ENCODE measurements at regions not wholly inside any gene's neighbourhood (a gene's known extent, or its start where the extent isn't known, plus 50 kb on each side); places are given as distances from the start of the nearest gene placed in this dataset.

- TF ChIP-seq EZH2 (IDR thresholded peaks at IDR 0.05; ENCODE audit: borderline replicate concordance, insufficient read depth, low read length, poor library complexity, severe bottlenecking) (no peak), CTCF (IDR thresholded peaks at IDR 0.05; ENCODE audit: poor library complexity, severe bottlenecking) (no peak), POLR2AphosphoS5 (IDR thresholded peaks at IDR 0.05) (no peak), EP300 (conservative IDR thresholded peaks at IDR 0.05; ENCODE audit: poor library complexity, severe bottlenecking) (no peak), MXI1 (conservative IDR thresholded peaks at IDR 0.05; ENCODE audit: poor library complexity, severe bottlenecking) (no peak), RAD21 (conservative IDR thresholded peaks at IDR 0.05) (no peak)
- TF ChIP-seq, protein P1, sequence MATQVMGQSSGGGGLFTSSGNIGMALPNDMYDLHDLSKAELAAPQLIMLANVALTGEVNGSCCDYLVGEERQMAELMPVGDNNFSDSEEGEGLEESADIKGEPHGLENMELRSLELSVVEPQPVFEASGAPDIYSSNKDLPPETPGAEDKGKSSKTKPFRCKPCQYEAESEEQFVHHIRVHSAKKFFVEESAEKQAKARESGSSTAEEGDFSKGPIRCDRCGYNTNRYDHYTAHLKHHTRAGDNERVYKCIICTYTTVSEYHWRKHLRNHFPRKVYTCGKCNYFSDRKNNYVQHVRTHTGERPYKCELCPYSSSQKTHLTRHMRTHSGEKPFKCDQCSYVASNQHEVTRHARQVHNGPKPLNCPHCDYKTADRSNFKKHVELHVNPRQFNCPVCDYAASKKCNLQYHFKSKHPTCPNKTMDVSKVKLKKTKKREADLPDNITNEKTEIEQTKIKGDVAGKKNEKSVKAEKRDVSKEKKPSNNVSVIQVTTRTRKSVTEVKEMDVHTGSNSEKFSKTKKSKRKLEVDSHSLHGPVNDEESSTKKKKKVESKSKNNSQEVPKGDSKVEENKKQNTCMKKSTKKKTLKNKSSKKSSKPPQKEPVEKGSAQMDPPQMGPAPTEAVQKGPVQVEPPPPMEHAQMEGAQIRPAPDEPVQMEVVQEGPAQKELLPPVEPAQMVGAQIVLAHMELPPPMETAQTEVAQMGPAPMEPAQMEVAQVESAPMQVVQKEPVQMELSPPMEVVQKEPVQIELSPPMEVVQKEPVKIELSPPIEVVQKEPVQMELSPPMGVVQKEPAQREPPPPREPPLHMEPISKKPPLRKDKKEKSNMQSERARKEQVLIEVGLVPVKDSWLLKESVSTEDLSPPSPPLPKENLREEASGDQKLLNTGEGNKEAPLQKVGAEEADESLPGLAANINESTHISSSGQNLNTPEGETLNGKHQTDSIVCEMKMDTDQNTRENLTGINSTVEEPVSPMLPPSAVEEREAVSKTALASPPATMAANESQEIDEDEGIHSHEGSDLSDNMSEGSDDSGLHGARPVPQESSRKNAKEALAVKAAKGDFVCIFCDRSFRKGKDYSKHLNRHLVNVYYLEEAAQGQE (IDR thresholded peaks at IDR 0.05; ENCODE audit: borderline replicate concordance), result no peak
Observed at GRCh38 chr6:140063021-140063399, 688.6 kb upstream of the CITED2 start.

All from neural cell (in vitro differentiated cells).